SJSA1 (cell line): ENCODE measurements at regions not wholly inside any gene's neighbourhood (a gene's known extent, or its start where the extent isn't known, plus 50 kb on each side); places are given as distances from the start of the nearest gene placed in this dataset.

Experiments
- DNase-seq, 2 experiments: peaks; one replicate each; pipeline ENCODE4 v3.0.0-alpha.2; 2015 to 2020; ENCODE audit warnings: low spot score in 2 of 2, low read depth in 1 of 2
- H3K27ac ChIP-seq: fragments of 250-450 bp; sonication (Bioruptor Pico); 2 replicates; pipeline ENCODE4 v1.5.1; 2020; ENCODE audit warnings: mild to moderate bottlenecking, moderate library complexity
- H3K27me3 ChIP-seq: fragments of 250-450 bp; sonication (Bioruptor Pico); replicated peaks from 2 replicates; pipeline ENCODE4 v1.5.1; 2020; ENCODE audit warnings: mild to moderate bottlenecking, moderate library complexity
- H3K36me3 ChIP-seq: fragments of 250-450 bp; sonication (Bioruptor Pico); 2 replicates; pipeline ENCODE4 v1.5.1; 2020; ENCODE audit warnings: mild to moderate bottlenecking
- H3K4me1 ChIP-seq: fragments of 250-450 bp; sonication (Bioruptor Pico); replicated peaks from 2 replicates; pipeline ENCODE4 v1.6.1; 2021; ENCODE audit warnings: mild to moderate bottlenecking
- H3K4me3 ChIP-seq: fragments of 250-450 bp; sonication (Bioruptor Pico); 2 replicates; pipeline ENCODE4 v1.5.1; 2020; ENCODE audit warnings: mild to moderate bottlenecking
- H3K9me3 ChIP-seq: fragments of 250-450 bp; sonication (Bioruptor Pico); replicated peaks from 2 replicates; pipeline ENCODE4 v1.5.1; 2020; ENCODE audit warnings: mild to moderate bottlenecking

GRCh38 chr4:145299380-145300076 is 119.1 kb upstream of the OTUD4 start:
- DNase-seq: peak; percentile 88 to 89
- H3K27me3 ChIP-seq: no peaks in the 10 kb centered on the region
- no peak overlapping the region for H3K4me3 ChIP-seq
- no peaks in the 10 kb centered on the region for H3K9me3 ChIP-seq
- peaks cover 26% of the 10 kb centered on the region for H3K4me1 ChIP-seq
- H3K36me3 ChIP-seq: no peaks in the 10 kb centered on the region
- peak overlapping the region; percentile 50 for H3K27ac ChIP-seq

- H3K27ac ChIP-seq: peak overlapping the region; percentile 42
- DNase-seq: no peak
- H3K36me3 ChIP-seq: no peaks in the 10 kb centered on the region
- no peaks in the 10 kb centered on the region for H3K9me3 ChIP-seq
- H3K4me3 ChIP-seq: no peak overlapping the region
- H3K4me1 ChIP-seq: peaks cover 26% of the 10 kb centered on the region
- H3K27me3 ChIP-seq: no peaks in the 10 kb centered on the region
Observed at GRCh38 chr4:145298885-145299284, 118.5 kb upstream of the OTUD4 start.

GRCh38 chr4:145297556-145297955 is 117.2 kb upstream of the OTUD4 start:
- Histone ChIP-seq H3K9me3 (no peaks in the 10 kb centered on the region), H3K36me3 (no peaks in the 10 kb centered on the region)

GRCh38 chr4:145295547-145295946 is 115.2 kb upstream of the OTUD4 start:
- Histone ChIP-seq H3K4me1 (peaks cover 23% of the 10 kb centered on the region), H3K27me3 (no peaks in the 10 kb centered on the region), H3K9me3 (no peaks in the 10 kb centered on the region), H3K4me3 (no peak overlapping the region), H3K27ac (no peak overlapping the region), H3K36me3 (no peaks in the 10 kb centered on the region)
- no peak for DNase-seq

More at GRCh38 chr4:145297556-145297955, 117.2 kb upstream of the OTUD4 start:
- Histone ChIP-seq H3K4me1 (peaks cover 26% of the 10 kb centered on the region), H3K4me3 (no peak overlapping the region), H3K27me3 (no peaks in the 10 kb centered on the region), H3K27ac (no peak overlapping the region)
- no peak for DNase-seq

- no peaks in the 10 kb centered on the region for H3K27me3 ChIP-seq
- no peak overlapping the region for H3K27ac ChIP-seq
- H3K36me3 ChIP-seq: no peaks in the 10 kb centered on the region
- H3K4me3 ChIP-seq: no peak overlapping the region
- peaks cover 19% of the 10 kb centered on the region for H3K4me1 ChIP-seq
- no peaks in the 10 kb centered on the region for H3K9me3 ChIP-seq
- DNase-seq: no peak
Observed at GRCh38 chr4:145295122-145295521, 114.7 kb upstream of the OTUD4 start.

GRCh38 chr4:145293658-145294057 is 113.3 kb upstream of the OTUD4 start:
- Histone ChIP-seq H3K27me3 (no peaks in the 10 kb centered on the region), H3K4me1 (peaks cover 6% of the 10 kb centered on the region), H3K4me3 (no peak overlapping the region), H3K9me3 (no peaks in the 10 kb centered on the region), H3K27ac (no peak overlapping the region), H3K36me3 (no peaks in the 10 kb centered on the region)
- DNase-seq: no peak

GRCh38 chr4:145290955-145291354 is 110.6 kb upstream of the OTUD4 start:
- Histone ChIP-seq H3K27me3 (no peaks in the 10 kb centered on the region), H3K4me3 (no peak overlapping the region), H3K9me3 (no peaks in the 10 kb centered on the region), H3K4me1 (0 out of 2 replicates have a peak, but pooled peaks cover 1% of the 10 kb centered on the region), H3K27ac (no peak overlapping the region), H3K36me3 (no peaks in the 10 kb centered on the region)
- no peak for DNase-seq

- Histone ChIP-seq H3K27me3 (no peaks in the 10 kb centered on the region), H3K9me3 (no peaks in the 10 kb centered on the region), H3K4me3 (no peak overlapping the region), H3K36me3 (no peaks in the 10 kb centered on the region), H3K4me1 (0 out of 2 replicates have a peak, but pooled peaks cover 3% of the 10 kb centered on the region), H3K27ac (no peak overlapping the region)
- DNase-seq: no peak
Observed at GRCh38 chr4:145289403-145290076, 109.2 kb upstream of the OTUD4 start.

GRCh38 chr4:145287351-145287750 is 107.0 kb upstream of the OTUD4 start:
- H3K36me3 ChIP-seq: no peaks in the 10 kb centered on the region
- H3K27me3 ChIP-seq: no peaks in the 10 kb centered on the region
- DNase-seq: no peak
- H3K27ac ChIP-seq: no peak overlapping the region
- no peak overlapping the region for H3K4me3 ChIP-seq
- H3K9me3 ChIP-seq: no peaks in the 10 kb centered on the region
- 0 out of 2 replicates have a peak, but pooled peaks cover 3% of the 10 kb centered on the region for H3K4me1 ChIP-seq

- no peak overlapping the region for H3K4me3 ChIP-seq
- no peak for DNase-seq
Observed at GRCh38 chr4:145285928-145286327, 105.5 kb upstream of the OTUD4 start.

GRCh38 chr4:145283909-145284308 is 103.5 kb upstream of the OTUD4 start:
- DNase-seq: no peak
- no peaks in the 10 kb centered on the region for H3K36me3 ChIP-seq
- no peak overlapping the region for H3K27ac ChIP-seq
- H3K27me3 ChIP-seq: no peaks in the 10 kb centered on the region
- peaks cover 22% of the 10 kb centered on the region for H3K4me1 ChIP-seq
- H3K4me3 ChIP-seq: no peak overlapping the region
- no peaks in the 10 kb centered on the region for H3K9me3 ChIP-seq

More at GRCh38 chr4:145285928-145286327, 105.5 kb upstream of the OTUD4 start:
- Histone ChIP-seq H3K27me3 (no peaks in the 10 kb centered on the region), H3K4me1 (0 out of 2 replicates have a peak, but pooled peaks cover 3% of the 10 kb centered on the region), H3K9me3 (no peaks in the 10 kb centered on the region), H3K36me3 (no peaks in the 10 kb centered on the region), H3K27ac (no peak overlapping the region)

- H3K27me3 ChIP-seq: no peaks in the 10 kb centered on the region
- no peak overlapping the region for H3K4me3 ChIP-seq
- no peaks in the 10 kb centered on the region for H3K36me3 ChIP-seq
- no peaks in the 10 kb centered on the region for H3K9me3 ChIP-seq
- H3K4me1 ChIP-seq: peaks cover 39% of the 10 kb centered on the region
- no peak overlapping the region for H3K27ac ChIP-seq
- no peak for DNase-seq
Observed at GRCh38 chr4:145281951-145282350, 101.6 kb upstream of the OTUD4 start.

- Histone ChIP-seq H3K4me1 (peaks cover 44% of the 10 kb centered on the region), H3K27me3 (no peaks in the 10 kb centered on the region), H3K27ac (no peak overlapping the region), H3K4me3 (no peak overlapping the region), H3K9me3 (no peaks in the 10 kb centered on the region), H3K36me3 (no peaks in the 10 kb centered on the region)
- no peak for DNase-seq
Observed at GRCh38 chr4:145281224-145281623, 100.8 kb upstream of the OTUD4 start.

- no peak for DNase-seq
Observed at GRCh38 chr4:145280541-145280940, 100.2 kb upstream of the OTUD4 start.

More at GRCh38 chr4:145280541-145280940, 100.2 kb upstream of the OTUD4 start:
- Histone ChIP-seq H3K36me3 (no peaks in the 10 kb centered on the region), H3K4me3 (no peak overlapping the region), H3K9me3 (no peaks in the 10 kb centered on the region), H3K27ac (peak overlapping the region; percentile 91), H3K4me1 (peaks cover 47% of the 10 kb centered on the region), H3K27me3 (no peaks in the 10 kb centered on the region)
